Glomerular visceral epithelial cell (primary cell): ENCODE measurements at regions not wholly inside any gene's neighbourhood (a gene's known extent, or its start where the extent isn't known, plus 50 kb on each side); places are given as distances from the start of the nearest gene placed in this dataset.

Source experiments
- DNase-seq: peaks from one replicate; pipeline ENCODE4 v3.0.0-alpha.2; 2016; ENCODE audit errors: extremely low spot score

GRCh38 chr2:12929758-12930157, 213.0 kb downstream of the TRIB2 start:
- no peak for DNase-seq

- DNase-seq: no peak
Observed at GRCh38 chr2:12930391-12930790, 213.7 kb downstream of the TRIB2 start.

- DNase-seq: no peak
Observed at GRCh38 chr2:12931186-12931844, 214.6 kb downstream of the TRIB2 start.

- no peak for DNase-seq
Observed at GRCh38 chr2:12932192-12932591, 215.5 kb downstream of the TRIB2 start.

- no peak for DNase-seq
Observed at GRCh38 chr2:12934146-12934756, 217.5 kb downstream of the TRIB2 start.

- DNase-seq: no peak
Observed at GRCh38 chr2:12935222-12935621, 218.5 kb downstream of the TRIB2 start.

GRCh38 chr2:12935796-12936195, 219.1 kb downstream of the TRIB2 start:
- no peak for DNase-seq

- DNase-seq: no peak
Observed at GRCh38 chr2:12941203-12941602, 224.5 kb downstream of the TRIB2 start.

GRCh38 chr2:12948231-12948960, 231.7 kb downstream of the TRIB2 start:
- no peak for DNase-seq

- no peak for DNase-seq
Observed at GRCh38 chr2:12948961-12949353, 232.2 kb downstream of the TRIB2 start.

GRCh38 chr2:12949406-12949805, 232.7 kb downstream of the TRIB2 start:
- no peak for DNase-seq

- DNase-seq: no peak
Observed at GRCh38 chr2:12950174-12950573, 233.4 kb downstream of the TRIB2 start.

GRCh38 chr2:12950957-12951656, 234.4 kb downstream of the TRIB2 start:
- no peak for DNase-seq

- no peak for DNase-seq
Observed at GRCh38 chr2:12951657-12951973, 234.9 kb downstream of the TRIB2 start.

GRCh38 chr2:12953596-12953995, 236.9 kb downstream of the TRIB2 start:
- no peak for DNase-seq

GRCh38 chr2:12955864-12956263, 239.1 kb downstream of the TRIB2 start:
- no peak for DNase-seq

GRCh38 chr2:12957251-12957650, 240.5 kb downstream of the TRIB2 start:
- no peak for DNase-seq

GRCh38 chr2:12959935-12960334, 243.2 kb downstream of the TRIB2 start:
- DNase-seq: no peak

GRCh38 chr2:12960671-12961070, 243.9 kb downstream of the TRIB2 start:
- no peak for DNase-seq

GRCh38 chr2:12964904-12965539, 248.3 kb downstream of the TRIB2 start:
- DNase-seq: no peak

GRCh38 chr2:12965540-12966269, 249.0 kb downstream of the TRIB2 start:
- DNase-seq: no peak

GRCh38 chr2:12967804-12968203, 251.1 kb downstream of the TRIB2 start:
- no peak for DNase-seq
